ENCODE measurements at regions not wholly inside any gene's neighbourhood (a gene's known extent, or its start where the extent isn't known, plus 50 kb on each side); places are given as distances from the start of the nearest gene placed in this dataset.

- no peaks in the 10 kb centered on the region for H3F3A ChIP-seq (ENCODE audit: insufficient read depth, low read length, poor library complexity, severe bottlenecking)
- no peak overlapping the region for H3K27ac ChIP-seq (ENCODE audit: low read length)
- no peaks in the 10 kb centered on the region for H3K9me3 ChIP-seq (ENCODE audit: low read length)
- TF ChIP-seq EZH2 (IDR thresholded peaks at IDR 0.05; ENCODE audit: borderline replicate concordance, insufficient read depth, low read length, poor library complexity, severe bottlenecking), result no peak
- TF ChIP-seq, protein P1, sequence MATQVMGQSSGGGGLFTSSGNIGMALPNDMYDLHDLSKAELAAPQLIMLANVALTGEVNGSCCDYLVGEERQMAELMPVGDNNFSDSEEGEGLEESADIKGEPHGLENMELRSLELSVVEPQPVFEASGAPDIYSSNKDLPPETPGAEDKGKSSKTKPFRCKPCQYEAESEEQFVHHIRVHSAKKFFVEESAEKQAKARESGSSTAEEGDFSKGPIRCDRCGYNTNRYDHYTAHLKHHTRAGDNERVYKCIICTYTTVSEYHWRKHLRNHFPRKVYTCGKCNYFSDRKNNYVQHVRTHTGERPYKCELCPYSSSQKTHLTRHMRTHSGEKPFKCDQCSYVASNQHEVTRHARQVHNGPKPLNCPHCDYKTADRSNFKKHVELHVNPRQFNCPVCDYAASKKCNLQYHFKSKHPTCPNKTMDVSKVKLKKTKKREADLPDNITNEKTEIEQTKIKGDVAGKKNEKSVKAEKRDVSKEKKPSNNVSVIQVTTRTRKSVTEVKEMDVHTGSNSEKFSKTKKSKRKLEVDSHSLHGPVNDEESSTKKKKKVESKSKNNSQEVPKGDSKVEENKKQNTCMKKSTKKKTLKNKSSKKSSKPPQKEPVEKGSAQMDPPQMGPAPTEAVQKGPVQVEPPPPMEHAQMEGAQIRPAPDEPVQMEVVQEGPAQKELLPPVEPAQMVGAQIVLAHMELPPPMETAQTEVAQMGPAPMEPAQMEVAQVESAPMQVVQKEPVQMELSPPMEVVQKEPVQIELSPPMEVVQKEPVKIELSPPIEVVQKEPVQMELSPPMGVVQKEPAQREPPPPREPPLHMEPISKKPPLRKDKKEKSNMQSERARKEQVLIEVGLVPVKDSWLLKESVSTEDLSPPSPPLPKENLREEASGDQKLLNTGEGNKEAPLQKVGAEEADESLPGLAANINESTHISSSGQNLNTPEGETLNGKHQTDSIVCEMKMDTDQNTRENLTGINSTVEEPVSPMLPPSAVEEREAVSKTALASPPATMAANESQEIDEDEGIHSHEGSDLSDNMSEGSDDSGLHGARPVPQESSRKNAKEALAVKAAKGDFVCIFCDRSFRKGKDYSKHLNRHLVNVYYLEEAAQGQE (IDR thresholded peaks at IDR 0.05; ENCODE audit: borderline replicate concordance), result no peak
- TF ChIP-seq RAD21 (conservative IDR thresholded peaks at IDR 0.05), result no peak
- no peak for TF ChIP-seq TAF1 (IDR thresholded peaks at IDR 0.05; ENCODE audit: low read depth)
- no peaks in the 10 kb centered on the region for H3K27me3 ChIP-seq (ENCODE audit: insufficient read depth, low read depth, low read length)
- H3K9ac ChIP-seq (ENCODE audit: low read length), result no peak overlapping the region
- H2AFZ ChIP-seq (ENCODE audit: low read depth, low read length), result no peak overlapping the region
- no peak overlapping the region for H3K4me3 ChIP-seq (ENCODE audit: low read length)
- H3K9me2 ChIP-seq (ENCODE audit: insufficient read depth, low read length), result no peaks in the 10 kb centered on the region
- no peak overlapping the region for H3K4me2 ChIP-seq (ENCODE audit: low read length)
- no peaks in the 10 kb centered on the region for H4K20me1 ChIP-seq (ENCODE audit: insufficient read depth)
- no peaks in the 10 kb centered on the region for H3K79me2 ChIP-seq (replicated peaks; ENCODE audit: insufficient read depth, low read length)
- H3K36me3 ChIP-seq (ENCODE audit: insufficient read depth, low read length), result no peaks in the 10 kb centered on the region
These were observed 817.2 kb downstream of the SLITRK1 start for GRCh38 chr13:83065108-83065507.

GRCh38 chr13:83057119-83057518, 825.2 kb downstream of the SLITRK1 start:
- H3K4me3 ChIP-seq (ENCODE audit: low read length), result no peak overlapping the region
- TF ChIP-seq CTCF (IDR thresholded peaks at IDR 0.05; ENCODE audit: poor library complexity, severe bottlenecking) (no peak), RAD21 (conservative IDR thresholded peaks at IDR 0.05) (no peak), EZH2 (IDR thresholded peaks at IDR 0.05; ENCODE audit: borderline replicate concordance, insufficient read depth, low read length, poor library complexity, severe bottlenecking) (no peak), MXI1 (conservative IDR thresholded peaks at IDR 0.05; ENCODE audit: poor library complexity, severe bottlenecking) (no peak), TAF1 (IDR thresholded peaks at IDR 0.05; ENCODE audit: low read depth) (no peak), SMC3 (conservative IDR thresholded peaks at IDR 0.05; ENCODE audit: poor library complexity) (no peak), EP300 (conservative IDR thresholded peaks at IDR 0.05; ENCODE audit: poor library complexity, severe bottlenecking) (no peak), POLR2AphosphoS5 (IDR thresholded peaks at IDR 0.05) (no peak)
- TF ChIP-seq, protein P1 (IDR thresholded peaks at IDR 0.05; ENCODE audit: borderline replicate concordance), result no peak

More at GRCh38 chr13:83057119-83057518, 825.2 kb downstream of the SLITRK1 start:
- Histone ChIP-seq H4K20me1 (ENCODE audit: insufficient read depth) (no peaks in the 10 kb centered on the region), H3K27ac (ENCODE audit: low read length) (no peak overlapping the region), H3K4me2 (ENCODE audit: low read length) (no peak overlapping the region), H3K27me3 (ENCODE audit: insufficient read depth, low read depth, low read length) (no peaks in the 10 kb centered on the region), H3K9ac (ENCODE audit: low read length) (no peak overlapping the region), H2AFZ (ENCODE audit: low read depth, low read length) (no peak overlapping the region), H3K36me3 (ENCODE audit: insufficient read depth, low read length) (no peaks in the 10 kb centered on the region), H3K79me2 (replicated peaks; ENCODE audit: insufficient read depth, low read length) (no peaks in the 10 kb centered on the region), H3K9me2 (ENCODE audit: insufficient read depth, low read length) (no peaks in the 10 kb centered on the region), H3K9me3 (ENCODE audit: low read length) (no peaks in the 10 kb centered on the region), H3F3A (ENCODE audit: insufficient read depth, low read length, poor library complexity, severe bottlenecking) (no peaks in the 10 kb centered on the region)
